HepG2 (cell line): ENCODE measurements at regions not wholly inside any gene's neighbourhood (a gene's known extent, or its start where the extent isn't known, plus 50 kb on each side); places are given as distances from the start of the nearest gene placed in this dataset.

Experiments used
- ATAC-seq: fragments of 200-7000 bp; cut with Tn5 transposase; 3 replicates; pipeline ENCODE4 v1.9.1; 2020; ENCODE audit warnings: mild to moderate bottlenecking, moderate library complexity
- BruUV-seq: library from RNA; stranded (reverse); fragments of 400-500 nt; replicated peaks from 2 replicates; lab custom pipeline; 2021; lab: Mats Ljungman, UMichigan
- CTCF ChIA-PET: fragments of 300-600 bp; formaldehyde crosslinking; extraction: SDS; loops from one replicate; lab custom pipeline; 2021; ENCODE audit warnings: low total read pairs, inconsistent platforms, low intra/inter-chr PET ratio; lab: Yijun Ruan, JAX
- POLR2A ChIA-PET: fragments of 350-600 bp; sonication (Branson Sonifier 250); formaldehyde crosslinking; loops from one replicate; lab custom pipeline; 2020; ENCODE audit warnings: antibody characterized with exemption, inconsistent platforms; lab: Yijun Ruan, JAX
- DNase-seq: peaks from one replicate; pipeline ENCODE4 v3.0.0-alpha.2; 2015; ENCODE audit warnings: low spot score
- FAIRE-seq: peaks from 3 replicates; lab custom pipeline; 2011; peaks lifted over from hg19 to GRCh38; lab: Jason Lieb, UNC
- H2AFZ ChIP-seq: one replicate; pipeline ENCODE4 v1.6.1; 2011; ENCODE audit warnings: low read length, inconsistent platforms
- H3K27ac ChIP-seq: fragments of 300-600 bp; 3 replicates; pipeline ENCODE4 v1.8.0; 2011; ENCODE audit warnings: mixed run types, mild to moderate bottlenecking, mixed read lengths, low read length, inconsistent platforms; ENCODE audit not compliant: insufficient read depth; ENCODE audit errors: extremely low read length
- H3K27me3 ChIP-seq, 2 experiments: fragments of 200-600 bp in 1 of 2; 2 replicates in 1 of 2; 3 replicates in 1 of 2; pipeline versions ENCODE4 v1.6.0 to v1.8.0; 2011; ENCODE audit warnings: low read length in 2 of 2, mild to moderate bottlenecking in 2 of 2, moderate library complexity in 2 of 2, inconsistent platforms in 1 of 2; ENCODE audit not compliant: insufficient read depth in 2 of 2, control insufficient read depth in 1 of 2
- H3K36me3 ChIP-seq, 2 experiments: fragments of 200-600 bp in 1 of 2; replicated peaks in 1 of 2; 2 replicates in 1 of 2; 3 replicates in 1 of 2; pipeline versions ENCODE4 v1.5.1 to v1.8.0; 2011; ENCODE audit warnings: low read length in 2 of 2, inconsistent platforms in 1 of 2; ENCODE audit not compliant: insufficient read depth in 2 of 2, control insufficient read depth in 1 of 2
- H3K4me1 ChIP-seq: 2 replicates; pipeline ENCODE4 v1.5.1; 2012; ENCODE audit warnings: low read length, inconsistent platforms; ENCODE audit not compliant: insufficient read depth
- H3K4me2 ChIP-seq: 2 replicates; pipeline ENCODE4 v1.6.0; 2011; ENCODE audit warnings: low read depth, low read length, inconsistent platforms
- H3K4me3 ChIP-seq, 3 experiments: fragments of 200-600 bp in 1 of 3; sonication (generic), shearing (Covaris generic) in 1 of 3; replicated peaks in 1 of 3; 2 replicates each; pipeline ENCODE4 v1.5.1; 2011 to 2016; ENCODE audit warnings: low read length in 3 of 3, inconsistent platforms in 2 of 3, low read depth in 2 of 3, mild to moderate bottlenecking in 2 of 3, control low read depth in 1 of 3, mixed read lengths in 1 of 3; ENCODE audit not compliant: insufficient read depth in 1 of 3
- H3K79me2 ChIP-seq: one replicate; pipeline ENCODE4 v1.6.1; 2011; ENCODE audit warnings: low read length, inconsistent platforms; ENCODE audit not compliant: insufficient read depth
- H3K9ac ChIP-seq: 2 replicates; pipeline ENCODE4 v1.6.0; 2011; ENCODE audit warnings: mild to moderate bottlenecking, low read depth, low read length, inconsistent platforms; ENCODE audit not compliant: insufficient read depth
- H3K9me3 ChIP-seq: 2 replicates; pipeline ENCODE4 v1.5.1; 2012; ENCODE audit warnings: mild to moderate bottlenecking, low read length
- H4K20me1 ChIP-seq: 2 replicates; pipeline ENCODE4 v1.6.0; 2011; ENCODE audit warnings: inconsistent platforms, mild to moderate bottlenecking, low read length, moderate library complexity; ENCODE audit not compliant: insufficient read depth
- FIP1L1 ChIP-seq: fragments of 200-400 bp; formaldehyde crosslinking; IDR thresholded peaks from 2 replicates; pipeline ENCODE4 v1.6.1; 2018; ENCODE audit warnings: low read depth, mild to moderate bottlenecking, low read length, moderate library complexity, borderline replicate concordance; ENCODE audit not compliant: insufficient read depth
- SAP130 ChIP-seq: IDR thresholded peaks from 2 replicates; pipeline ENCODE4 v1.6.1; 2016; ENCODE audit warnings: low read depth
- SP1 ChIP-seq, 2 experiments: fragments of 450-650 bp in 1 of 2; sonication (generic) in 1 of 2; formaldehyde crosslinking in 1 of 2; IDR thresholded peaks; 2 replicates each; pipeline versions ENCODE4 v1.4.0 to v1.6.1; 2016 to 2020; ENCODE audit warnings: missing genetic modification reagents in 1 of 2
- TBL1XR1 ChIP-seq: fragments of 150-350 bp; IDR thresholded peaks from 2 replicates; pipeline ENCODE4 v1.6.1; 2014; ENCODE audit warnings: borderline replicate concordance, low read length; ENCODE audit not compliant: partially characterized antibody
- TGIF2 ChIP-seq: IDR thresholded peaks from 2 replicates; pipeline ENCODE4 v1.6.1; 2016; ENCODE audit warnings: control low read depth, missing compliant biosample characterization
- ZFP36L2 ChIP-seq: sonication (generic); formaldehyde crosslinking; IDR thresholded peaks from 2 replicates; pipeline ENCODE4 v1.4.0; 2020; ENCODE audit warnings: missing genetic modification reagents
- ZNF136 ChIP-seq: sonication (generic); formaldehyde crosslinking; IDR thresholded peaks from 2 replicates; pipeline ENCODE4 v1.8.1; 2022; ENCODE audit warnings: low read depth, mild to moderate bottlenecking, moderate library complexity, missing genetic modification reagents
- ZNF235 ChIP-seq: sonication (generic); formaldehyde crosslinking; IDR thresholded peaks from 2 replicates; pipeline ENCODE4 v1.8.1; 2023; ENCODE audit warnings: mild to moderate bottlenecking, missing genetic modification reagents, borderline replicate concordance
- ZNF296 ChIP-seq: sonication (generic); formaldehyde crosslinking; conservative IDR thresholded peaks from 2 replicates; pipeline ENCODE4 v1.5.0; 2020; ENCODE audit warnings: mild to moderate bottlenecking, missing genetic modification reagents
- ZNF446 ChIP-seq: sonication (generic); formaldehyde crosslinking; IDR thresholded peaks from 2 replicates; pipeline ENCODE4 v1.5.0; 2020; ENCODE audit warnings: mild to moderate bottlenecking, missing genetic modification reagents
- ZSCAN31 ChIP-seq: sonication (generic); formaldehyde crosslinking; IDR thresholded peaks from 2 replicates; pipeline ENCODE4 v1.5.0; 2020; ENCODE audit warnings: low read depth, mild to moderate bottlenecking, missing genetic modification reagents
- WGBS: methylation state at CpG from one replicate; pipeline ENCODE4 v1.1.6; 2017; ENCODE audit warnings: low lambda C conversion rate; 5-methylcytosine and 5-hydroxymethylcytosine counted together
- in situ Hi-C: cut with HindIII; loops from 2 replicates; pipeline ENCODE4 v1.10.0; 2017; ENCODE audit warnings: low pct_unique_long_range_greater_than_20kb; ENCODE audit not compliant: extremely low pct_ligation_motif_present
- intact Hi-C: fragments of 100-400 bp; cut with micrococcal nuclease; formaldehyde crosslinking; loops from one replicate; pipeline ENCODE4 v1.10.0; 2022; ENCODE audit not compliant: unreplicated experiment
- TF ChIP-seq, protein P1 (sequence below): sonication (generic); formaldehyde crosslinking; IDR thresholded peaks from 2 replicates; pipeline ENCODE4 v1.8.0; 2023; ENCODE audit warnings: mild to moderate bottlenecking, missing genetic modification reagents
- TF ChIP-seq, protein P2 (sequence below): sonication (generic); formaldehyde crosslinking; conservative IDR thresholded peaks from 2 replicates; pipeline ENCODE4 v1.8.0; 2022; ENCODE audit warnings: mild to moderate bottlenecking, moderate library complexity, missing genetic modification reagents
- TF ChIP-seq, protein P3 (sequence below): sonication (generic); formaldehyde crosslinking; IDR thresholded peaks from 2 replicates; pipeline ENCODE4 v1.8.1; 2023; ENCODE audit warnings: mild to moderate bottlenecking, inconsistent platforms, moderate library complexity, missing genetic modification reagents, borderline replicate concordance
- TF ChIP-seq, protein P4 (sequence below): sonication (generic); formaldehyde crosslinking; IDR thresholded peaks from 2 replicates; pipeline ENCODE4 v1.4.0; 2020; ENCODE audit warnings: mild to moderate bottlenecking, missing genetic modification reagents

DNA sequence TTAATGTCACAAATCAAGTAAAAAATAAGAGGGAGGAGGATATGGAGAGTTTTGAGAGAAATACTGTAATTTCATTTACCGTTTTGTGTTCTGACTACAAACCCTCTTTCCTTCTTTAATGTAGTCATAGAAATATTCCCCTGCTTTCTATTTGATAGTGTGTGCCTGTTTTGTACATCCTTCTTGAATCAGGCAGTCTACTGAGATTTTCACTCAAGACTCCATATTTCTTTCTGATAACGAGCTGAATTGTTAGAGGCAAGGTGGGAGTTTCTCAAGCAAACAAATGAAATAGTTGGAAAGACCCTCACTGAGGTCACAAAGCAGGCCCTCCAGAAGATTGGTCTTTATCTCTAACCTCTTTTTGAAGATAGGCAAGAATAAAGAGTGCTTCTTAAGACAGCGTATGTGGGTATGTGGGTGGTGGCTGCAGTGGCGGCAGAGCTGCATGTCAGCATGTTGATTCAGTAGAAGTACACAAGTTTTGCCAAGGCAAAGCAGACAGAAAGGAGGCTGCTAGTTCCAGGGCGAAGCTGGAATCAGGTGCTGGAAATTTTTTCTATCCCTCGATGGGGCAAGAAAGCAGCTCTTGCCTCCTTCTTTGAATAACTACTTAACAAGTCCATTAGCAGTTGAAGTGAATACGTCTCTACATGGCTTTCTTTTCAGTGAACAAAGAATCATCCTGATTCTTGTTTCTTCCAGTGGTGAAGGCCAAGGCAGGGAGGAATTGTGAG, 164.2 kb downstream of the FAM76B start:
- 22% methylated on average over 7 of the region's 7 CpGs for WGBS
- intact Hi-C loops: no loop called here
- Histone ChIP-seq H3K36me3 (no peaks in the 10 kb centered on the region), H4K20me1 (no peaks in the 10 kb centered on the region), H3K9ac (no peak overlapping the region), H2AFZ (no peak overlapping the region), H3K27me3 (no peaks in the 10 kb centered on the region), H3K9me3 (no peaks in the 10 kb centered on the region), H3K27ac (no peak overlapping the region), H3K4me2 (no peak overlapping the region), H3K4me1 (no peaks in the 10 kb centered on the region), H3K4me3 (no peak overlapping the region), H3K79me2 (no peaks in the 10 kb centered on the region)
- no TSS peak for BruUV-seq
- POLR2A ChIA-PET: no interaction called here
- DNase-seq (no peak), FAIRE-seq (no peak), ATAC-seq (no peak)
- CTCF ChIA-PET: no interaction called here
- in situ Hi-C loops: no loop called here
- TF ChIP-seq ZNF296 (no peak), ZFP36L2 (no peak), ZSCAN31 (CRISPR knock-in tag) (no peak), FIP1L1 (no peak), ZNF136 (CRISPR knock-in tag) (no peak), SAP130 (CRISPR knock-in tag) (no peak), SP1 (IDR thresholded peaks at IDR 0.05) (no peak), SP1 (CRISPR knock-in tag; IDR thresholded peaks at IDR 0.05) (no peak), ZNF446 (CRISPR knock-in tag) (no peak), TGIF2 (CRISPR knock-in tag) (no peak), ZNF235 (CRISPR knock-in tag) (no peak), TBL1XR1 (no peak)
- TF ChIP-seq, protein P1, sequence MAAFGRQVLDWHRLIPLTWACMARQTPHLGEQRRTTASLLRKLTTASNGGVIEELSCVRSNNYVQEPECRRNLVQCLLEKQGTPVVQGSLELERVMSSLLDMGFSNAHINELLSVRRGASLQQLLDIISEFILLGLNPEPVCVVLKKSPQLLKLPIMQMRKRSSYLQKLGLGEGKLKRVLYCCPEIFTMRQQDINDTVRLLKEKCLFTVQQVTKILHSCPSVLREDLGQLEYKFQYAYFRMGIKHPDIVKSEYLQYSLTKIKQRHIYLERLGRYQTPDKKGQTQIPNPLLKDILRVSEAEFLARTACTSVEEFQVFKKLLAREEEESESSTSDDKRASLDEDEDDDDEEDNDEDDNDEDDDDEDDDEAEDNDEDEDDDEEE (CRISPR knock-in tag): no peak
- TF ChIP-seq, protein P2, sequence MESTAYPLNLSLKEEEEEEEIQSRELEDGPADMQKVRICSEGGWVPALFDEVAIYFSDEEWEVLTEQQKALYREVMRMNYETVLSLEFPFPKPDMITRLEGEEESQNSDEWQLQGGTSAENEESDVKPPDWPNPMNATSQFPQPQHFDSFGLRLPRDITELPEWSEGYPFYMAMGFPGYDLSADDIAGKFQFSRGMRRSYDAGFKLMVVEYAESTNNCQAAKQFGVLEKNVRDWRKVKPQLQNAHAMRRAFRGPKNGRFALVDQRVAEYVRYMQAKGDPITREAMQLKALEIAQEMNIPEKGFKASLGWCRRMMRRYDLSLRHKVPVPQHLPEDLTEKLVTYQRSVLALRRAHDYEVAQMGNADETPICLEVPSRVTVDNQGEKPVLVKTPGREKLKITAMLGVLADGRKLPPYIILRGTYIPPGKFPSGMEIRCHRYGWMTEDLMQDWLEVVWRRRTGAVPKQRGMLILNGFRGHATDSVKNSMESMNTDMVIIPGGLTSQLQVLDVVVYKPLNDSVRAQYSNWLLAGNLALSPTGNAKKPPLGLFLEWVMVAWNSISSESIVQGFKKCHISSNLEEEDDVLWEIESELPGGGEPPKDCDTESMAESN (CRISPR knock-in tag): no peak
- TF ChIP-seq, protein P3, sequence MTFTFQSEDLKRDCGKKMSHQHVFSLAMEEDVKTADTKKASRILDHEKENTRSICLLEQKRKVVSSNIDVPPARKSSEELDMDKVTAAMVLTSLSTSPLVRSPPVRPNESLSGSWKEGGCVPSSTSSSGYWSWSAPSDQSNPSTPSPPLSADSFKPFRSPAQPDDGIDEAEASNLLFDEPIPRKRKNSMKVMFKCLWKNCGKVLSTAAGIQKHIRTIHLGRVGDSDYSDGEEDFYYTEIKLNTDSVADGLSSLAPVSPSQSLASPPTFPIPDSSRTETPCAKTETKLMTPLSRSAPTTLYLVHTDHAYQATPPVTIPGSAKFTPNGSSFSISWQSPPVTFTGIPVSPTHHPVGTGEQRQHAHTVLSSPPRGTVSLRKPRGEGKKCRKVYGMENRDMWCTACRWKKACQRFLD (CRISPR knock-in tag): no peak
- TF ChIP-seq, protein P4, sequence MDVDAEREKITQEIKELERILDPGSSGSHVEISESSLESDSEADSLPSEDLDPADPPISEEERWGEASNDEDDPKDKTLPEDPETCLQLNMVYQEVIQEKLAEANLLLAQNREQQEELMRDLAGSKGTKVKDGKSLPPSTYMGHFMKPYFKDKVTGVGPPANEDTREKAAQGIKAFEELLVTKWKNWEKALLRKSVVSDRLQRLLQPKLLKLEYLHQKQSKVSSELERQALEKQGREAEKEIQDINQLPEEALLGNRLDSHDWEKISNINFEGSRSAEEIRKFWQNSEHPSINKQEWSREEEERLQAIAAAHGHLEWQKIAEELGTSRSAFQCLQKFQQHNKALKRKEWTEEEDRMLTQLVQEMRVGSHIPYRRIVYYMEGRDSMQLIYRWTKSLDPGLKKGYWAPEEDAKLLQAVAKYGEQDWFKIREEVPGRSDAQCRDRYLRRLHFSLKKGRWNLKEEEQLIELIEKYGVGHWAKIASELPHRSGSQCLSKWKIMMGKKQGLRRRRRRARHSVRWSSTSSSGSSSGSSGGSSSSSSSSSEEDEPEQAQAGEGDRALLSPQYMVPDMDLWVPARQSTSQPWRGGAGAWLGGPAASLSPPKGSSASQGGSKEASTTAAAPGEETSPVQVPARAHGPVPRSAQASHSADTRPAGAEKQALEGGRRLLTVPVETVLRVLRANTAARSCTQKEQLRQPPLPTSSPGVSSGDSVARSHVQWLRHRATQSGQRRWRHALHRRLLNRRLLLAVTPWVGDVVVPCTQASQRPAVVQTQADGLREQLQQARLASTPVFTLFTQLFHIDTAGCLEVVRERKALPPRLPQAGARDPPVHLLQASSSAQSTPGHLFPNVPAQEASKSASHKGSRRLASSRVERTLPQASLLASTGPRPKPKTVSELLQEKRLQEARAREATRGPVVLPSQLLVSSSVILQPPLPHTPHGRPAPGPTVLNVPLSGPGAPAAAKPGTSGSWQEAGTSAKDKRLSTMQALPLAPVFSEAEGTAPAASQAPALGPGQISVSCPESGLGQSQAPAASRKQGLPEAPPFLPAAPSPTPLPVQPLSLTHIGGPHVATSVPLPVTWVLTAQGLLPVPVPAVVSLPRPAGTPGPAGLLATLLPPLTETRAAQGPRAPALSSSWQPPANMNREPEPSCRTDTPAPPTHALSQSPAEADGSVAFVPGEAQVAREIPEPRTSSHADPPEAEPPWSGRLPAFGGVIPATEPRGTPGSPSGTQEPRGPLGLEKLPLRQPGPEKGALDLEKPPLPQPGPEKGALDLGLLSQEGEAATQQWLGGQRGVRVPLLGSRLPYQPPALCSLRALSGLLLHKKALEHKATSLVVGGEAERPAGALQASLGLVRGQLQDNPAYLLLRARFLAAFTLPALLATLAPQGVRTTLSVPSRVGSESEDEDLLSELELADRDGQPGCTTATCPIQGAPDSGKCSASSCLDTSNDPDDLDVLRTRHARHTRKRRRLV (CRISPR knock-in tag): no peak
